SH-SY5Y (cell line): ENCODE measurements at regions not wholly inside any gene's neighbourhood (a gene's known extent, or its start where the extent isn't known, plus 50 kb on each side); places are given as distances from the start of the nearest gene placed in this dataset.

Experiments
- GATA2 ChIP-seq: IDR thresholded peaks from 2 replicates; pipeline ENCODE4 v1.6.1; 2011; ENCODE audit warnings: mild to moderate bottlenecking, low read depth, low read length
- GATA3 ChIP-seq: IDR thresholded peaks from 2 replicates; pipeline ENCODE4 v1.6.1; 2011; ENCODE audit warnings: low read depth, mild to moderate bottlenecking, low read length, moderate library complexity

DNA sequence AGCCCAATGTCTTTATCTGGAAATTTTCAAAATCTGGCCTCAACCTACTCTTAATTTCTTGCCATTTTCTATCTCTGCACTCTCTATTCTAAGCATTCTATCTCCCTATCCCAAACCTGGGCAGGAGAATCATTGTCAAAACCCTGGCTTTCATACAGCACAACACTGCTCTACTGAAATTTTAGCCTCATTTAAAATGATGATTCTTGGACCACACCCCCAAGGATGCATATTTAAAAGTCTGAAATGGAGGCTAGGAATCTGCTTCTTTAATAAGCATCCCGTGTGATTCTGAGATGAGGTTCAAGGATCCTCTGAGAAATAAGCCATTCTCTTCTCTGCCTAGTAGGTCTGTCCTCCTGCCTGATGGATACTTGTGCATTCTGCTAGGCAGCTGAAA, 50.8 kb upstream of the EGR2 start:
- TF ChIP-seq GATA3 (no peak), GATA2 (no peak)
